Caco-2 (cell line): ENCODE measurements at regions not wholly inside any gene's neighbourhood (a gene's known extent, or its start where the extent isn't known, plus 50 kb on each side); places are given as distances from the start of the nearest gene placed in this dataset.
"Not testable (repeated sequence)": the region's sequence is repeated elsewhere in the genome, so short reads cannot be mapped to it uniquely, and the experiment has no call there.

ENCODE experiments used
- BruUV-seq: library from RNA; stranded (reverse); fragments of 400-500 nt; replicated peaks from 2 replicates; lab custom pipeline; 2021; lab: Mats Ljungman, UMichigan
- CTCF ChIA-PET: fragments of 300-600 bp; sonication (Branson Sonifier 250); formaldehyde crosslinking; loops from one replicate; lab custom pipeline; 2022; ENCODE audit warnings: antibody characterized with exemption; lab: Charles Lee
- POLR2A ChIA-PET: fragments of 300-600 bp; sonication (Branson Sonifier 250); formaldehyde crosslinking; loops from one replicate; lab custom pipeline; 2022; ENCODE audit warnings: antibody characterized with exemption; lab: Charles Lee
- DNase-seq, 2 experiments: peaks; one replicate each; pipeline versions ENCODE4 v3.0.0 to v3.0.0-alpha.2; 2020 to 2022
- H3K27me3 ChIP-seq: replicated peaks from 2 replicates; pipeline ENCODE4 v1.6.0; 2011; ENCODE audit warnings: low read length; ENCODE audit not compliant: control insufficient read depth, insufficient read depth
- H3K36me3 ChIP-seq: 2 replicates; pipeline ENCODE4 v1.5.1; 2011; ENCODE audit warnings: low read length; ENCODE audit not compliant: control insufficient read depth, insufficient read depth
- H3K4me1 ChIP-seq: fragments of 250-450 bp; sonication (Bioruptor Pico); 2 replicates; pipeline ENCODE4 v1.5.1; 2020; ENCODE audit warnings: mild to moderate bottlenecking
- H3K4me3 ChIP-seq: 2 replicates; pipeline ENCODE4 v1.5.1; 2011; ENCODE audit warnings: low read depth, mild to moderate bottlenecking, control low read depth, low read length
- H3K9me3 ChIP-seq: fragments of 250-450 bp; sonication (Bioruptor Pico); 2 replicates; pipeline ENCODE4 v1.5.1; 2020; ENCODE audit warnings: mild to moderate bottlenecking, moderate library complexity
- H3K27ac Mint-ChIP-seq: one replicate; pipeline ENCODE4 v1.8.0; 2022; ENCODE audit warnings: mixed read lengths; ENCODE audit not compliant: unreplicated experiment
- H3K27me3 Mint-ChIP-seq: one replicate; pipeline ENCODE4 v1.8.0; 2022; ENCODE audit warnings: mixed read lengths; ENCODE audit not compliant: insufficient read depth, unreplicated experiment
- H3K36me3 Mint-ChIP-seq: one replicate; pipeline ENCODE4 v1.8.0; 2022; ENCODE audit warnings: mild to moderate bottlenecking, mixed read lengths; ENCODE audit not compliant: insufficient read depth, unreplicated experiment
- H3K4me1 Mint-ChIP-seq: one replicate; pipeline ENCODE4 v1.8.0; 2022; ENCODE audit warnings: low read depth, mixed read lengths; ENCODE audit not compliant: unreplicated experiment
- H3K4me3 Mint-ChIP-seq: one replicate; pipeline ENCODE4 v1.8.0; 2022; ENCODE audit warnings: mild to moderate bottlenecking, moderate library complexity, mixed read lengths; ENCODE audit not compliant: unreplicated experiment
- H3K9me3 Mint-ChIP-seq: one replicate; pipeline ENCODE4 v1.8.0; 2022; ENCODE audit warnings: mixed read lengths; ENCODE audit not compliant: unreplicated experiment
- intact Hi-C: fragments of 100-400 bp; cut with micrococcal nuclease; formaldehyde crosslinking; loops from one replicate; pipeline ENCODE4 v1.10.0; 2022; ENCODE audit not compliant: unreplicated experiment

- H3K4me1 ChIP-seq, H3K27me3 ChIP-seq, H3K4me3 Mint-ChIP-seq, H3K36me3 ChIP-seq, H3K4me3 ChIP-seq, CTCF ChIA-PET, POLR2A ChIA-PET, H3K27ac Mint-ChIP-seq, H3K9me3 Mint-ChIP-seq, H3K27me3 Mint-ChIP-seq, H3K9me3 ChIP-seq, intact Hi-C loops, H3K36me3 Mint-ChIP-seq, H3K4me1 Mint-ChIP-seq, DNase-seq, BruUV-seq: not testable (repeated sequence)
Observed at GRCh38 chr1:146794236-146794635, 143.9 kb upstream of the NBPF12 start.

- intact Hi-C loops, POLR2A ChIA-PET, H3K27ac Mint-ChIP-seq: not testable (repeated sequence)
Observed at GRCh38 chr1:146792725-146793124, 145.4 kb upstream of the NBPF12 start.

GRCh38 chr1:146784212-146784940 lies 153.7 kb upstream of the NBPF12 start:
- H3K9me3 Mint-ChIP-seq, H3K27ac Mint-ChIP-seq, H3K4me1 Mint-ChIP-seq, H3K4me1 ChIP-seq, CTCF ChIA-PET, intact Hi-C loops, BruUV-seq, H3K27me3 Mint-ChIP-seq, H3K9me3 ChIP-seq, H3K36me3 ChIP-seq, H3K27me3 ChIP-seq, H3K4me3 Mint-ChIP-seq, H3K36me3 Mint-ChIP-seq, POLR2A ChIA-PET, H3K4me3 ChIP-seq, DNase-seq: not testable (repeated sequence)

More at GRCh38 chr1:146792725-146793124, 145.4 kb upstream of the NBPF12 start:
- DNase-seq, H3K27me3 Mint-ChIP-seq, H3K27me3 ChIP-seq, H3K4me3 Mint-ChIP-seq, H3K9me3 ChIP-seq, BruUV-seq, H3K36me3 ChIP-seq, H3K9me3 Mint-ChIP-seq, H3K36me3 Mint-ChIP-seq, H3K4me1 ChIP-seq, H3K4me3 ChIP-seq, CTCF ChIA-PET, H3K4me1 Mint-ChIP-seq: not testable (repeated sequence)

- H3K4me3 ChIP-seq, H3K27ac Mint-ChIP-seq, H3K9me3 Mint-ChIP-seq, H3K4me1 ChIP-seq, H3K36me3 Mint-ChIP-seq, intact Hi-C loops, H3K27me3 Mint-ChIP-seq, H3K27me3 ChIP-seq, CTCF ChIA-PET, H3K4me3 Mint-ChIP-seq, BruUV-seq, POLR2A ChIA-PET, H3K36me3 ChIP-seq, DNase-seq, H3K4me1 Mint-ChIP-seq, H3K9me3 ChIP-seq: not testable (repeated sequence)
Observed at GRCh38 chr1:146781235-146781634, 156.9 kb upstream of the NBPF12 start.

GRCh38 chr1:146777826-146778602 lies 160.1 kb upstream of the NBPF12 start:
- H3K9me3 Mint-ChIP-seq, H3K27me3 Mint-ChIP-seq, H3K27me3 ChIP-seq, BruUV-seq, H3K4me3 ChIP-seq, H3K9me3 ChIP-seq, CTCF ChIA-PET, H3K4me3 Mint-ChIP-seq, H3K36me3 ChIP-seq, H3K36me3 Mint-ChIP-seq, H3K4me1 Mint-ChIP-seq, H3K4me1 ChIP-seq, H3K27ac Mint-ChIP-seq, intact Hi-C loops, POLR2A ChIA-PET, DNase-seq: not testable (repeated sequence)

- DNase-seq, H3K27me3 ChIP-seq, CTCF ChIA-PET, H3K4me3 Mint-ChIP-seq, BruUV-seq, H3K27me3 Mint-ChIP-seq, POLR2A ChIA-PET, H3K4me1 Mint-ChIP-seq, intact Hi-C loops, H3K9me3 ChIP-seq, H3K9me3 Mint-ChIP-seq, H3K36me3 Mint-ChIP-seq, H3K27ac Mint-ChIP-seq, H3K4me3 ChIP-seq, H3K4me1 ChIP-seq, H3K36me3 ChIP-seq: not testable (repeated sequence)
Observed at GRCh38 chr1:146774988-146775387, 163.1 kb upstream of the NBPF12 start.

GRCh38 chr1:146774271-146774670 lies 163.9 kb upstream of the NBPF12 start:
- H3K9me3 Mint-ChIP-seq, H3K27me3 Mint-ChIP-seq, H3K36me3 Mint-ChIP-seq, H3K27ac Mint-ChIP-seq, POLR2A ChIA-PET, H3K27me3 ChIP-seq, H3K4me1 Mint-ChIP-seq, BruUV-seq, DNase-seq, H3K9me3 ChIP-seq, intact Hi-C loops, H3K4me3 Mint-ChIP-seq, H3K36me3 ChIP-seq, CTCF ChIA-PET, H3K4me3 ChIP-seq, H3K4me1 ChIP-seq: not testable (repeated sequence)
